ENCODE measurements at regions not wholly inside any gene's neighbourhood (a gene's known extent, or its start where the extent isn't known, plus 50 kb on each side); places are given as distances from the start of the nearest gene placed in this dataset.
A peak's percentile ranks its signal among the peaks of the same experiment; 100 is the strongest.

GRCh38 chr18:54769526-54770464, 58.5 kb upstream of the RAB27B start:
- DNase-seq (ENCODE audit: low read depth), result no peak
- in situ Hi-C loops (cut with HindIII; ENCODE audit: low sequenced_read_pairs), result no loop called here
- no peak for TF ChIP-seq CTCF (IDR thresholded peaks at IDR 0.05; ENCODE audit: low read depth, low read length, missing control alignments)
- no peak overlapping the region for H3K4me3 ChIP-seq (ENCODE audit: low read depth, low read length)

GRCh38 chr18:54772056-54772455, 56.2 kb upstream of the RAB27B start:
- H3K4me3 ChIP-seq (ENCODE audit: low read depth, low read length), result no peak overlapping the region
- DNase-seq (ENCODE audit: low read depth), result no peak
- in situ Hi-C loops (cut with HindIII; ENCODE audit: low sequenced_read_pairs), result no loop called here
- no peak for TF ChIP-seq CTCF (IDR thresholded peaks at IDR 0.05; ENCODE audit: low read depth, low read length, missing control alignments)

GRCh38 chr18:54774423-54774822, 53.9 kb upstream of the RAB27B start:
- in situ Hi-C loops (cut with HindIII; ENCODE audit: low sequenced_read_pairs), result no loop called here
- H3K4me3 ChIP-seq (ENCODE audit: low read depth, low read length), result no peak overlapping the region
- TF ChIP-seq CTCF (IDR thresholded peaks at IDR 0.05; ENCODE audit: low read depth, low read length, missing control alignments), result no peak
- DNase-seq (ENCODE audit: low read depth), result no peak

- in situ Hi-C loops (cut with HindIII; ENCODE audit: low sequenced_read_pairs), result no loop called here
- H3K4me3 ChIP-seq (ENCODE audit: low read depth, low read length), result no peak overlapping the region
- peak; percentile 47 for DNase-seq (ENCODE audit: low read depth)
- TF ChIP-seq CTCF (IDR thresholded peaks at IDR 0.05; ENCODE audit: low read depth, low read length, missing control alignments), result no peak
Measured at GRCh38 chr18:54774981-54775665, 53.2 kb upstream of the RAB27B start.

GRCh38 chr18:54775686-54776085, 52.6 kb upstream of the RAB27B start:
- peak; percentile 51 for DNase-seq (ENCODE audit: low read depth)
- in situ Hi-C loops (cut with HindIII; ENCODE audit: low sequenced_read_pairs), result no loop called here
- no peak overlapping the region for H3K4me3 ChIP-seq (ENCODE audit: low read depth, low read length)
- TF ChIP-seq CTCF (IDR thresholded peaks at IDR 0.05; ENCODE audit: low read depth, low read length, missing control alignments), result peak; percentile 62

GRCh38 chr18:54776282-54776977, 51.8 kb upstream of the RAB27B start:
- DNase-seq (ENCODE audit: low read depth), result peak; percentile 96
- in situ Hi-C loops (cut with HindIII; ENCODE audit: low sequenced_read_pairs), result no loop called here
- no peak overlapping the region for H3K4me3 ChIP-seq (ENCODE audit: low read depth, low read length)
- no peak for TF ChIP-seq CTCF (IDR thresholded peaks at IDR 0.05; ENCODE audit: low read depth, low read length, missing control alignments)

Data from astrocyte of the cerebellum (primary cell).